Endothelial cell of umbilical vein (primary cell): ENCODE measurements at regions not wholly inside any gene's neighbourhood (a gene's known extent, or its start where the extent isn't known, plus 50 kb on each side); places are given as distances from the start of the nearest gene placed in this dataset.

Source experiments
- BruUV-seq: library from RNA; stranded (reverse); fragments of 400-500 nt; replicated peaks from 2 replicates; lab custom pipeline; 2021; lab: Mats Ljungman, UMichigan
- CTCF ChIA-PET: fragments of 300-600, 350-600 bp; sonication (Branson Sonifier 250); formaldehyde crosslinking; loops from one replicate; lab custom pipeline; 2021; ENCODE audit warnings: antibody characterized with exemption, inconsistent platforms; lab: Charles Lee
- POLR2A ChIA-PET: fragments of 300-600, 350-600 bp; sonication (Branson Sonifier 250); formaldehyde crosslinking; loops from one replicate; lab custom pipeline; 2021; ENCODE audit warnings: antibody characterized with exemption, inconsistent platforms; lab: Charles Lee
- DNase-seq: peaks from one replicate; pipeline ENCODE4 v3.0.0-alpha.2; 2011; ENCODE audit warnings: low read depth, low spot score
- FAIRE-seq: peaks from 2 replicates; lab custom pipeline; 2011; peaks lifted over from hg19 to GRCh38; lab: Jason Lieb, UNC
- H2AFZ ChIP-seq: 2 replicates; pipeline ENCODE4 v1.6.0; 2012; ENCODE audit warnings: low read depth, low read length, control low read depth, inconsistent platforms
- H3K27ac ChIP-seq: 2 replicates; pipeline ENCODE4 v1.5.1; 2011; ENCODE audit warnings: low read depth, mild to moderate bottlenecking, control low read depth, low read length, moderate library complexity; ENCODE audit not compliant: insufficient read depth
- H3K27me3 ChIP-seq, 2 experiments: 2 replicates each; pipeline versions ENCODE4 v1.6.0 to v1.6.1; 2011; ENCODE audit warnings: low read length in 2 of 2, mixed read lengths in 1 of 2; ENCODE audit not compliant: control insufficient read depth in 2 of 2, insufficient read depth in 2 of 2
- H3K36me3 ChIP-seq, 2 experiments: 2 replicates in 1 of 2; 3 replicates in 1 of 2; pipeline ENCODE4 v1.5.1; 2011; ENCODE audit warnings: low read length in 2 of 2, mild to moderate bottlenecking in 1 of 2, moderate library complexity in 1 of 2; ENCODE audit not compliant: control insufficient read depth in 2 of 2, insufficient read depth in 2 of 2; ENCODE audit errors: extremely low read depth in 1 of 2
- H3K4me1 ChIP-seq: 3 replicates; pipeline ENCODE4 v1.5.1; 2011; ENCODE audit warnings: mild to moderate bottlenecking, low read length; ENCODE audit not compliant: control insufficient read depth, insufficient read depth; ENCODE audit errors: extremely low read depth
- H3K4me2 ChIP-seq: 2 replicates; pipeline ENCODE4 v1.6.1; 2011; ENCODE audit warnings: low read length, control low read depth, mixed read lengths; ENCODE audit not compliant: insufficient read depth
- H3K4me3 ChIP-seq, 3 experiments: fragments of 200-600 bp in 1 of 3; sonication (generic), shearing (Covaris generic) in 1 of 3; replicated peaks in 1 of 3; 2 replicates each; pipeline ENCODE4 v1.5.1; 2011 to 2016; ENCODE audit warnings: control low read depth in 3 of 3, low read length in 3 of 3, mild to moderate bottlenecking in 2 of 3, inconsistent platforms in 1 of 3, low read depth in 1 of 3, moderate library complexity in 1 of 3; ENCODE audit not compliant: insufficient read depth in 1 of 3
- H3K79me2 ChIP-seq: 2 replicates; pipeline ENCODE4 v1.6.0; 2012; ENCODE audit warnings: low read length, inconsistent platforms; ENCODE audit not compliant: control insufficient read depth, insufficient read depth
- H3K9ac ChIP-seq: replicated peaks from 2 replicates; pipeline ENCODE3; 2011; ENCODE audit warnings: low read length, control low read depth; ENCODE audit not compliant: insufficient read depth; ENCODE audit errors: extremely low read depth
- H3K9me1 ChIP-seq: replicated peaks from 3 replicates; pipeline ENCODE4 v1.6.0; 2011; ENCODE audit warnings: mild to moderate bottlenecking, low read length; ENCODE audit not compliant: control insufficient read depth, insufficient read depth; ENCODE audit errors: extremely low read depth
- H3K9me3 ChIP-seq: replicated peaks from 2 replicates; pipeline ENCODE4 v1.5.1; 2012; ENCODE audit warnings: low read length, inconsistent platforms; ENCODE audit not compliant: control insufficient read depth, insufficient read depth
- H4K20me1 ChIP-seq: replicated peaks from 2 replicates; pipeline ENCODE3; 2011; ENCODE audit warnings: mild to moderate bottlenecking, low read length; ENCODE audit not compliant: control insufficient read depth, insufficient read depth; ENCODE audit errors: extremely low read depth
- EZH2 ChIP-seq: IDR thresholded peaks from 2 replicates; pipeline ENCODE4 v1.6.1; 2012; ENCODE audit warnings: borderline replicate concordance, low read depth, mild to moderate bottlenecking, moderate library complexity, low read length, inconsistent platforms; ENCODE audit not compliant: severe bottlenecking
- FOS ChIP-seq: IDR thresholded peaks from 2 replicates; pipeline ENCODE4 v1.6.1; 2011; ENCODE audit warnings: mild to moderate bottlenecking, low read length, moderate library complexity, borderline replicate concordance; ENCODE audit not compliant: insufficient read depth
- GATA2 ChIP-seq: IDR thresholded peaks from 2 replicates; pipeline ENCODE4 v1.7.0; 2011; ENCODE audit warnings: low read depth, mild to moderate bottlenecking, moderate library complexity, mixed read lengths, low read length; ENCODE audit not compliant: insufficient read length, insufficient read depth
- JUN ChIP-seq: IDR thresholded peaks from 2 replicates; pipeline ENCODE4 v1.6.1; 2011; ENCODE audit warnings: borderline replicate concordance, low read depth; ENCODE audit not compliant: insufficient read length, insufficient read depth
- MAX ChIP-seq: IDR thresholded peaks from 2 replicates; pipeline ENCODE4 v1.6.1; 2011; ENCODE audit not compliant: insufficient read depth, insufficient read length
- MYC ChIP-seq: IDR thresholded peaks from one replicate; pipeline ENCODE4 v1.6.1; 2011; ENCODE audit warnings: mild to moderate bottlenecking, low read depth, low read length
- POLR2A ChIP-seq: IDR thresholded peaks from 2 replicates; pipeline ENCODE4 v1.6.1; 2012; ENCODE audit warnings: low read depth, mild to moderate bottlenecking, control low read depth, low read length
- POLR2AphosphoS5 ChIP-seq: IDR thresholded peaks from 2 replicates; pipeline ENCODE4 v1.6.1; 2012; ENCODE audit warnings: low read depth, mild to moderate bottlenecking, control low read depth, low read length, moderate library complexity; ENCODE audit not compliant: insufficient read depth
- dilution Hi-C: fragments of 300-500 bp; cut with MboI; formaldehyde crosslinking; loops from one replicate; pipeline ENCODE4 v1.15.0; 2019; ENCODE audit warnings: low sequenced_read_pairs; ENCODE audit not compliant: extremely low pct_ligation_motif_present
- intact Hi-C: fragments of 100-400 bp; cut with micrococcal nuclease; formaldehyde crosslinking; loops from one replicate; pipeline ENCODE4 v1.10.0; 2022
- TF ChIP-seq, protein P1 (sequence below), 2 donors: IDR thresholded peaks; 1 replicate in 1 of 2; 2 replicates in 1 of 2; pipeline ENCODE4 v1.5.1; 2011; ENCODE audit warnings: low read length in 2 of 2, mild to moderate bottlenecking in 2 of 2, moderate library complexity in 2 of 2, control low read depth in 1 of 2, inconsistent platforms in 1 of 2, low read depth in 1 of 2; ENCODE audit not compliant: insufficient read depth in 1 of 2; ENCODE audit errors: extremely low read depth in 1 of 2

GRCh38 chr1:209480345-209480744 lies 103.2 kb upstream of the CAMK1G start:
- no peak overlapping the region for H2AFZ ChIP-seq
- DNase-seq, result no peak

More at GRCh38 chr1:209480345-209480744, 103.2 kb upstream of the CAMK1G start:
- H3K27me3 ChIP-seq, result no peaks in the 10 kb centered on the region
- no peaks in the 10 kb centered on the region for H3K9me1 ChIP-seq
- H3K79me2 ChIP-seq, result no peaks in the 10 kb centered on the region
- H4K20me1 ChIP-seq, result no peaks in the 10 kb centered on the region
- intact Hi-C loops, result no loop called here
- no TSS peak for BruUV-seq
- dilution Hi-C loops, result no loop called here
- no peak overlapping the region for H3K9ac ChIP-seq
- H3K4me3 ChIP-seq, result no peak overlapping the region
- no peaks in the 10 kb centered on the region for H3K36me3 ChIP-seq
- no peak overlapping the region for H3K4me2 ChIP-seq
- POLR2A ChIA-PET, result no interaction called here
- CTCF ChIA-PET, result no interaction called here
- no peak overlapping the region for H3K27ac ChIP-seq
- no peaks in the 10 kb centered on the region for H3K9me3 ChIP-seq
- no peaks in the 10 kb centered on the region for H3K4me1 ChIP-seq
- TF ChIP-seq, protein P1, sequence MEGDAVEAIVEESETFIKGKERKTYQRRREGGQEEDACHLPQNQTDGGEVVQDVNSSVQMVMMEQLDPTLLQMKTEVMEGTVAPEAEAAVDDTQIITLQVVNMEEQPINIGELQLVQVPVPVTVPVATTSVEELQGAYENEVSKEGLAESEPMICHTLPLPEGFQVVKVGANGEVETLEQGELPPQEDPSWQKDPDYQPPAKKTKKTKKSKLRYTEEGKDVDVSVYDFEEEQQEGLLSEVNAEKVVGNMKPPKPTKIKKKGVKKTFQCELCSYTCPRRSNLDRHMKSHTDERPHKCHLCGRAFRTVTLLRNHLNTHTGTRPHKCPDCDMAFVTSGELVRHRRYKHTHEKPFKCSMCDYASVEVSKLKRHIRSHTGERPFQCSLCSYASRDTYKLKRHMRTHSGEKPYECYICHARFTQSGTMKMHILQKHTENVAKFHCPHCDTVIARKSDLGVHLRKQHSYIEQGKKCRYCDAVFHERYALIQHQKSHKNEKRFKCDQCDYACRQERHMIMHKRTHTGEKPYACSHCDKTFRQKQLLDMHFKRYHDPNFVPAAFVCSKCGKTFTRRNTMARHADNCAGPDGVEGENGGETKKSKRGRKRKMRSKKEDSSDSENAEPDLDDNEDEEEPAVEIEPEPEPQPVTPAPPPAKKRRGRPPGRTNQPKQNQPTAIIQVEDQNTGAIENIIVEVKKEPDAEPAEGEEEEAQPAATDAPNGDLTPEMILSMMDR (IDR thresholded peaks at IDR 0.05; ENCODE audit: extremely low read depth in 1 of 2, insufficient read depth in 1 of 2, low read depth in 1 of 2, low read length in 2 of 2), result no peak
- TF ChIP-seq POLR2A (no peak), JUN (no peak), MYC (no peak), MAX (no peak), FOS (no peak), GATA2 (no peak), POLR2AphosphoS5 (no peak), EZH2 (no peak)
- FAIRE-seq, result no peak
